Natural killer cell (primary cell): ENCODE measurements at regions not wholly inside any gene's neighbourhood (a gene's known extent, or its start where the extent isn't known, plus 50 kb on each side); places are given as distances from the start of the nearest gene placed in this dataset.

Experiments used
- ATAC-seq, 3 donors: fragments of 150-1000 bp in 2 of 3; fragments of 200-7000 bp in 1 of 3; cut with Tn5 transposase; 1 replicate in 1 of 3; 2 replicates in 2 of 3; pipeline ENCODE4 v1.10.0; 2021; ENCODE audit warnings: mild to moderate bottlenecking in 2 of 3, moderate library complexity in 2 of 3
- DNase-seq, 2 donors: peaks; one replicate each; pipeline versions ENCODE4 v3.0.0 to v3.0.0-alpha.2; 2013 to 2021; ENCODE audit warnings: mixed read lengths in 1 of 2
- H3K27ac ChIP-seq: one replicate; pipeline ENCODE4 v1.5.1; 2013; ENCODE audit warnings: mild to moderate bottlenecking, low read length
- H3K27me3 ChIP-seq: one replicate; pipeline ENCODE4 v1.6.1; 2013; ENCODE audit warnings: low read length; ENCODE audit not compliant: control insufficient read depth, insufficient read depth
- H3K36me3 ChIP-seq: one replicate; pipeline ENCODE4 v1.6.1; 2013; ENCODE audit warnings: low read length; ENCODE audit not compliant: control insufficient read depth, insufficient read depth
- H3K4me1 ChIP-seq: one replicate; pipeline ENCODE4 v1.6.1; 2013; ENCODE audit warnings: low read length; ENCODE audit not compliant: control insufficient read depth, insufficient read depth
- H3K4me3 ChIP-seq: one replicate; pipeline ENCODE4 v1.5.1; 2013; ENCODE audit warnings: low read length
- H3K9me3 ChIP-seq: one replicate; pipeline ENCODE4 v1.6.1; 2013; ENCODE audit warnings: low read length; ENCODE audit not compliant: control insufficient read depth, insufficient read depth
- H3K27ac Mint-ChIP-seq, 2 donors: one replicate each; pipeline ENCODE4 v1.8.0; 2022; ENCODE audit warnings: mild to moderate bottlenecking in 2 of 2, mixed read lengths in 2 of 2, moderate library complexity in 1 of 2
- H3K27me3 Mint-ChIP-seq, 2 donors: one replicate each; pipeline ENCODE4 v1.8.0; 2022; ENCODE audit warnings: low read depth in 2 of 2, mixed read lengths in 2 of 2
- H3K36me3 Mint-ChIP-seq: one replicate; pipeline ENCODE4 v1.8.0; 2022; ENCODE audit warnings: mixed read lengths
- H3K4me1 Mint-ChIP-seq, 2 donors: one replicate each; pipeline ENCODE4 v1.8.0; 2022; ENCODE audit warnings: mixed read lengths in 2 of 2
- H3K4me3 Mint-ChIP-seq: one replicate; pipeline ENCODE4 v1.8.0; 2022; ENCODE audit warnings: mild to moderate bottlenecking, moderate library complexity, mixed read lengths
- H3K9me3 Mint-ChIP-seq, 2 donors: one replicate each; pipeline ENCODE4 v1.8.0; 2022; ENCODE audit warnings: mixed read lengths in 2 of 2
- WGBS: methylation state at CpG from one replicate; pipeline ENCODE4 v1.1.7; 2013; ENCODE audit warnings: missing lambda C conversion rate; ENCODE audit not compliant: insufficient coverage; 5-methylcytosine and 5-hydroxymethylcytosine counted together
- intact Hi-C: fragments of 100-400 bp; cut with micrococcal nuclease; formaldehyde crosslinking; loops from one replicate; pipeline ENCODE4 v1.14.2; 2022
- TF ChIP-seq, protein P1 (sequence below): fragments of 200-600 bp; IDR thresholded peaks from one replicate; pipeline ENCODE4 v1.8.0; 2022; ENCODE audit warnings: antibody characterized with exemption

DNA sequence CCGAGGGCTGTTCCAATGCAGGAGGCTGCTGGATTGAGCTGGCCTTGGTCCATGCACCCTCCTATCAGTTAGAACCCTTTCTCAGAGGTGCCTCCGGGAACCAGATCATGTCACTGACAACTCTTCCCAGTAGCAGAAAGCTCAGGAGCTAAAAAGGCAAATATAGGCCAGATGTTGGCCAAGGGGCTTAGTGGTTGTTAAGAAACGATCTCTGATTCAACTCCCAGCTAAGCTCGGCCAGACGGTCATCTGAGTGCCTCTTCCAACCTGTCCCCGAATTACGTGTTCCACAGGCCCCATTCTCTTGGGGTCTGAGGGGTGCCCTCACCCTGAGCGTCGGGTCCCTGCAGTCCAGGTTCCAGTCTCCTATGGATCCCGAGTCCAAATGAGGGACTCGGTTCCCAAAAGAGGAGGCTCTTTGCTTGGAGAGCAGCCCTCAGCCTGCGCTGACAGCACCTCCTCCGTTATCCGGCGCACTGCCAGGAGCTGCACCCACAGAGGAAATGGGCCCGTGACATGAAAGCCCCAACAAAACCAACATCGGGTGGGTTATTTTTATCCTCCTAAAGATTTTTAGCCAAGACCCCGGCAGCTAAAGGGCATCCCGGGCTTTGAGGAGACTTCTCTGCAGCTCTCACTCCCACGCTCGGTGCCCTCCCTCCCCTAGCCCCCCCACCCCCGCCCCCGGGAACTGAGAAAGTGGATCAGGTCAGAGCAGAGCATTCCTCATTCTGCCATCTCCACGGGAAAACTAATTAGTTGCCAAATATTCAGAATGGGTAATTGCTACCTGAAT lies 106.6 kb upstream of the ID2 start:
- H3K36me3 ChIP-seq, result no peaks in the 10 kb centered on the region
- no peak overlapping the region for H3K27ac ChIP-seq
- H3K4me1 ChIP-seq, result peaks cover 35% of the 10 kb centered on the region
- H3K9me3 ChIP-seq, result no peaks in the 10 kb centered on the region
- no peaks in the 10 kb centered on the region for H3K36me3 Mint-ChIP-seq
- peaks cover 0 to 6% of the 10 kb centered on the region in 2 donors for H3K27me3 Mint-ChIP-seq
- no peaks in the 10 kb centered on the region for H3K27me3 ChIP-seq
- peak overlapping the region in 1 of 2 donors; percentile 66 for H3K27ac Mint-ChIP-seq
- DNase-seq, result peak; percentile 47 to 80
- peaks cover 34 to 42% of the 10 kb centered on the region in 2 donors for H3K4me1 Mint-ChIP-seq
- 15% methylated on average over 21 of the region's 24 CpGs for WGBS
- ATAC-seq, result peak; percentile 71 to 84 (median 71)
- TF ChIP-seq, protein P1, sequence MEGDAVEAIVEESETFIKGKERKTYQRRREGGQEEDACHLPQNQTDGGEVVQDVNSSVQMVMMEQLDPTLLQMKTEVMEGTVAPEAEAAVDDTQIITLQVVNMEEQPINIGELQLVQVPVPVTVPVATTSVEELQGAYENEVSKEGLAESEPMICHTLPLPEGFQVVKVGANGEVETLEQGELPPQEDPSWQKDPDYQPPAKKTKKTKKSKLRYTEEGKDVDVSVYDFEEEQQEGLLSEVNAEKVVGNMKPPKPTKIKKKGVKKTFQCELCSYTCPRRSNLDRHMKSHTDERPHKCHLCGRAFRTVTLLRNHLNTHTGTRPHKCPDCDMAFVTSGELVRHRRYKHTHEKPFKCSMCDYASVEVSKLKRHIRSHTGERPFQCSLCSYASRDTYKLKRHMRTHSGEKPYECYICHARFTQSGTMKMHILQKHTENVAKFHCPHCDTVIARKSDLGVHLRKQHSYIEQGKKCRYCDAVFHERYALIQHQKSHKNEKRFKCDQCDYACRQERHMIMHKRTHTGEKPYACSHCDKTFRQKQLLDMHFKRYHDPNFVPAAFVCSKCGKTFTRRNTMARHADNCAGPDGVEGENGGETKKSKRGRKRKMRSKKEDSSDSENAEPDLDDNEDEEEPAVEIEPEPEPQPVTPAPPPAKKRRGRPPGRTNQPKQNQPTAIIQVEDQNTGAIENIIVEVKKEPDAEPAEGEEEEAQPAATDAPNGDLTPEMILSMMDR, result no peak
- H3K4me3 ChIP-seq, result no peak overlapping the region
- H3K9me3 Mint-ChIP-seq, result no peaks in the 10 kb centered on the region
- intact Hi-C loops, result loop anchor here (2.0 kb wide), 1 partner anchor 32 kb away; no protein-coding TSS in a partner anchor
- H3K4me3 Mint-ChIP-seq, result peak overlapping the region; percentile 81

DNA sequence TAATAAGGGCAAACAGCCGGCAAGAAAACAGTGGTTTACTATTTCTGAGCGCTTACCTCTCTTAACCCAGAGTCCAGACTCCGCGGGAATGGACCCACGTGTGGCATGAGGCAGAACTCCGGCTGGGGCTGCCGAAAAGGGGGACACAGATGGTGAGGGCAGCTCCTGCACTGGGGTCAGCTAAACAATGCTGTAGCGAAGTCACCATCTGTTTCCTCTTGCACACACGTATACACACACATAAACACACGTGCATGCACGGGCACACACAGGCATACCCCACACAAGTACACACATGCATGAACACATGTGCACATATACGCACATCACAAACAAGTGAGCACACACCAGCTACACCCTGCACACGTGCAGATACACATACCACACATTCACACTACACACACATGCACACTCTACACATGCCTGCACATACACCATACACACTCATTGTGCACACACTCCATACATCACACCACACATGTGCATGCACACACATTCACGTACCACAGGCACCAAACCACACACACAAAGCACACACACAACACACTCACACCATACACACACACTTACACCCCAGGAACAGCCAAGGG lies 105.9 kb upstream of the ID2 start:
- H3K36me3 ChIP-seq, result no peaks in the 10 kb centered on the region
- Mint-ChIP-seq H3K27me3 (peaks cover 0 to 6% of the 10 kb centered on the region in 2 donors), H3K27ac (peak overlapping the region in 1 of 2 donors; percentile 66), H3K4me3 (peak overlapping the region; percentile 62), H3K36me3 (no peaks in the 10 kb centered on the region), H3K9me3 (no peaks in the 10 kb centered on the region), H3K4me1 (peaks cover 34 to 47% of the 10 kb centered on the region in 2 donors)
- no peaks in the 10 kb centered on the region for H3K27me3 ChIP-seq
- DNase-seq (no peak), ATAC-seq (no peak)
- H3K4me1 ChIP-seq, result peaks cover 35% of the 10 kb centered on the region
- 28% methylated on average over 14 of the region's 14 CpGs for WGBS
- TF ChIP-seq, protein P1, result no peak
- H3K27ac ChIP-seq, result no peak overlapping the region
- intact Hi-C loops, result loop anchor here (2.0 kb wide), 1 partner anchor 33 kb away; no protein-coding TSS in a partner anchor
- no peak overlapping the region for H3K4me3 ChIP-seq
- H3K9me3 ChIP-seq, result no peaks in the 10 kb centered on the region

DNA sequence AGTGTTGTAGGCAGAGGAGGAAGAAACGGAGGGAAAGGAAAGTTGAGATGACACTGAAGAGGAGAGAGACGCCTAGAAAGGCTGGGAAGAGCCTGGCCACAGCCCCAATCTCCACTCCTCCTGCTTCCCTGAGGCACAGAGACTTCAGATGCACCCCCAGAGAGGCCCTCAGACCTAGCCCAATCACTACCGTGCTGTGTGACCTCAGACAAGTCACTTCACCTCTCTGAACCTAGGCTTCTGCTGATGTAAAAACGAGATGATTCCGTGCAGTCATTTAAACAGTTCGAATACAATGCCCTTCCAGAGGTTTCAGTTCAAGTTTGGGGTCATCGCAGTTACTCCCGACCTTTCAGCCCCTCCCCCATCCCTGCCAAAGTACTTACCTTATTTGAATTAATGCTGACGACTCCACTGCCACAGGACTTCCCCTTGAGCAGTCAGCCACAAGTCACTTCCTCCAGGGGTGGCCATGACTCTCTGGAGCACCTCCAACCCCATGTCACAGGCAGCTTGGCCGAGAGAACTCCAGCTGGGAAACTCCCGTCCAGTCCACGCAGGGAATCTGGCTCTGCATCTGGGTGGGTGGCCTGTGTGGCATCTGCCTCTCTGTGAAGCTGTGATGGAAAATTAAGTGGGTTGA lies 105.2 kb upstream of the ID2 start:
- peaks cover 34 to 50% of the 10 kb centered on the region in 2 donors for H3K4me1 Mint-ChIP-seq
- H3K27me3 ChIP-seq, result no peaks in the 10 kb centered on the region
- peak overlapping the region; percentile 37 to 66 for H3K27ac Mint-ChIP-seq
- H3K4me3 Mint-ChIP-seq, result peak overlapping the region; percentile 62
- H3K9me3 Mint-ChIP-seq, result no peaks in the 10 kb centered on the region
- intact Hi-C loops, result no loop called here
- no peaks in the 10 kb centered on the region for H3K36me3 Mint-ChIP-seq
- peaks cover 0 to 6% of the 10 kb centered on the region in 2 donors for H3K27me3 Mint-ChIP-seq
- peaks cover 41% of the 10 kb centered on the region for H3K4me1 ChIP-seq
- H3K4me3 ChIP-seq, result no peak overlapping the region
- H3K36me3 ChIP-seq, result no peaks in the 10 kb centered on the region
- no peaks in the 10 kb centered on the region for H3K9me3 ChIP-seq
- peak; percentile 57 to 63 (median 60) for ATAC-seq
- peak in 1 of 2 donors; percentile 67 for DNase-seq
- WGBS, result 53% methylated on average over 12 of the region's 12 CpGs
- H3K27ac ChIP-seq, result no peak overlapping the region
- TF ChIP-seq, protein P1, result no peak
